ENCODE measurements at regions not wholly inside any gene's neighbourhood (a gene's known extent, or its start where the extent isn't known, plus 50 kb on each side); places are given as distances from the start of the nearest gene placed in this dataset.
A peak's percentile ranks its signal among the peaks of the same experiment; 100 is the strongest.

GRCh38 chr13:97112446-97113152 lies 109.5 kb upstream of the MBNL2 start:
- H3K4me1 Mint-ChIP-seq (ENCODE audit: low read depth, unreplicated experiment), result peaks cover 60% of the 10 kb centered on the region
- no peaks in the 10 kb centered on the region for H3K36me3 ChIP-seq (ENCODE audit: insufficient read depth, low read length)
- H3K4me3 Mint-ChIP-seq (ENCODE audit: unreplicated experiment), result no peak overlapping the region
- H3K27me3 ChIP-seq (ENCODE audit: insufficient read depth, low read length), result no peaks in the 10 kb centered on the region
- H3K27ac ChIP-seq (ENCODE audit: low read depth, low read length), result no peak overlapping the region
- peak overlapping the region; percentile 51 for H3K27ac Mint-ChIP-seq (ENCODE audit: unreplicated experiment)
- no peak overlapping the region for H3K4me3 ChIP-seq (ENCODE audit: insufficient read depth, low read depth, low read length)
- TF ChIP-seq CTCF (IDR thresholded peaks at IDR 0.05; ENCODE audit: insufficient read depth, low read depth, low read length), result no peak
- no peak for TF ChIP-seq EZH2 (IDR thresholded peaks at IDR 0.05; ENCODE audit: insufficient read depth, low read length)
- H3K36me3 Mint-ChIP-seq (ENCODE audit: low read depth, unreplicated experiment), result peaks cover 3% of the 10 kb centered on the region
- H3K4me2 ChIP-seq (ENCODE audit: low read length), result no peak overlapping the region
- H3K9me3 Mint-ChIP-seq (ENCODE audit: unreplicated experiment), result no peaks in the 10 kb centered on the region
- DNase-seq (ENCODE audit: low read depth) (no peak), FAIRE-seq (no peak)
- H3K4me1 ChIP-seq (ENCODE audit: insufficient read depth, low read length), result peaks cover 46% of the 10 kb centered on the region
- H3K9ac ChIP-seq (ENCODE audit: low read length), result no peak overlapping the region
- no peaks in the 10 kb centered on the region for H3K9me3 ChIP-seq (ENCODE audit: insufficient read depth, low read depth, low read length)
- no peaks in the 10 kb centered on the region for H3K79me2 ChIP-seq (ENCODE audit: insufficient read depth, low read length)
- H4K20me1 ChIP-seq (ENCODE audit: insufficient read depth, low read length), result no peaks in the 10 kb centered on the region
- H2AFZ ChIP-seq (ENCODE audit: low read depth, low read length), result no peak overlapping the region
- H3K27me3 Mint-ChIP-seq (ENCODE audit: low read depth, unreplicated experiment), result no peaks in the 10 kb centered on the region

- H3K4me3 Mint-ChIP-seq (ENCODE audit: unreplicated experiment), result peak overlapping the region; percentile 10
- no peak overlapping the region for H3K27ac ChIP-seq (ENCODE audit: low read depth, low read length)
- TF ChIP-seq EZH2 (IDR thresholded peaks at IDR 0.05; ENCODE audit: insufficient read depth, low read length) (no peak), CTCF (IDR thresholded peaks at IDR 0.05; ENCODE audit: insufficient read depth, low read depth, low read length) (no peak)
- DNase-seq (ENCODE audit: low read depth), result no peak
- H3K36me3 ChIP-seq (ENCODE audit: insufficient read depth, low read length), result no peaks in the 10 kb centered on the region
- no peaks in the 10 kb centered on the region for H3K27me3 Mint-ChIP-seq (ENCODE audit: low read depth, unreplicated experiment)
- no peaks in the 10 kb centered on the region for H3K27me3 ChIP-seq (ENCODE audit: insufficient read depth, low read length)
- peaks cover 3% of the 10 kb centered on the region for H3K36me3 Mint-ChIP-seq (ENCODE audit: low read depth, unreplicated experiment)
- H3K79me2 ChIP-seq (ENCODE audit: insufficient read depth, low read length), result no peaks in the 10 kb centered on the region
- H3K27ac Mint-ChIP-seq (ENCODE audit: unreplicated experiment), result peak overlapping the region; percentile 42
- FAIRE-seq, result no peak
- peaks cover 46% of the 10 kb centered on the region for H3K4me1 ChIP-seq (ENCODE audit: insufficient read depth, low read length)
- H4K20me1 ChIP-seq (ENCODE audit: insufficient read depth, low read length), result no peaks in the 10 kb centered on the region
- no peaks in the 10 kb centered on the region for H3K9me3 ChIP-seq (ENCODE audit: insufficient read depth, low read depth, low read length)
- no peaks in the 10 kb centered on the region for H3K9me3 Mint-ChIP-seq (ENCODE audit: unreplicated experiment)
- H3K4me3 ChIP-seq (ENCODE audit: insufficient read depth, low read depth, low read length), result no peak overlapping the region
- H3K4me2 ChIP-seq (ENCODE audit: low read length), result no peak overlapping the region
- H2AFZ ChIP-seq (ENCODE audit: low read depth, low read length), result no peak overlapping the region
- no peak overlapping the region for H3K9ac ChIP-seq (ENCODE audit: low read length)
- peaks cover 61% of the 10 kb centered on the region for H3K4me1 Mint-ChIP-seq (ENCODE audit: low read depth, unreplicated experiment)
Observed at GRCh38 chr13:97113231-97114001, 108.7 kb upstream of the MBNL2 start.

All from astrocyte (in vitro differentiated cells and primary cell).